ENCODE measurements at regions not wholly inside any gene's neighbourhood (a gene's known extent, or its start where the extent isn't known, plus 50 kb on each side); places are given as distances from the start of the nearest gene placed in this dataset.

DNA sequence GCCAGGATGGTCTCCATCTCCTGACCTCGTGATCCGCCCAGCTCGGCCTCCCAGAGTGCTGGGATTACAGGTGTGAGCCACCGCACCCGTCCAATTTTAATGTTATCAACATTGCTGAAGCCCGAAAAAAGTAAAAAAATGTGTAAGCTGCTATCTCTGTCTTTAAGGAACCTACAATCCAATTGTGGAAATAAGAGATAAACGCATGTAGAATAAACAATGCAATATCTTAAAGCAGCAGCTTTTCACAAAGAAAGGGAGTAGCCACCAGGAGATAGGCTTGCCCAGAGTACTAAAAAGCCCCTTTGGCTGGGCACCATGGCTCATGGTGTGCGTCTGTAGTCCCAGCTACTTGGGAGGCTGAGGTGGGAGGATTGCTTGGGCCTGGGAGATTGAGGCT, 282.9 kb upstream of the LYZL1 start:
- Histone ChIP-seq H3K4me1 (ENCODE audit: insufficient read depth, low read length, poor library complexity, severe bottlenecking) (no peaks in the 10 kb centered on the region), H3K27ac (ENCODE audit: low read depth, low read length, poor library complexity, severe bottlenecking) (no peak overlapping the region), H3K27me3 (replicated peaks; ENCODE audit: insufficient read depth, low read depth, low read length, poor library complexity) (no peaks in the 10 kb centered on the region), H3K9me3 (ENCODE audit: low read depth, low read length, poor library complexity, severe bottlenecking) (no peaks in the 10 kb centered on the region), H3K36me3 (ENCODE audit: insufficient read depth, low read length, poor library complexity, severe bottlenecking) (no peaks in the 10 kb centered on the region), H3K4me3 (ENCODE audit: low read depth, low read length, poor library complexity, severe bottlenecking) (no peak overlapping the region)
- intact Hi-C loops (cut with micrococcal nuclease; ENCODE audit: unreplicated experiment) = no loop called here
- ChIA-PET CTCF (no interaction called here), POLR2A (ENCODE audit: low non-redundant PET) (no interaction called here)
- TF ChIP-seq EZH2 (IDR thresholded peaks at IDR 0.05; ENCODE audit: borderline replicate concordance, low read depth, low read length, poor library complexity, severe bottlenecking) = no peak
- TF ChIP-seq, protein P1, sequence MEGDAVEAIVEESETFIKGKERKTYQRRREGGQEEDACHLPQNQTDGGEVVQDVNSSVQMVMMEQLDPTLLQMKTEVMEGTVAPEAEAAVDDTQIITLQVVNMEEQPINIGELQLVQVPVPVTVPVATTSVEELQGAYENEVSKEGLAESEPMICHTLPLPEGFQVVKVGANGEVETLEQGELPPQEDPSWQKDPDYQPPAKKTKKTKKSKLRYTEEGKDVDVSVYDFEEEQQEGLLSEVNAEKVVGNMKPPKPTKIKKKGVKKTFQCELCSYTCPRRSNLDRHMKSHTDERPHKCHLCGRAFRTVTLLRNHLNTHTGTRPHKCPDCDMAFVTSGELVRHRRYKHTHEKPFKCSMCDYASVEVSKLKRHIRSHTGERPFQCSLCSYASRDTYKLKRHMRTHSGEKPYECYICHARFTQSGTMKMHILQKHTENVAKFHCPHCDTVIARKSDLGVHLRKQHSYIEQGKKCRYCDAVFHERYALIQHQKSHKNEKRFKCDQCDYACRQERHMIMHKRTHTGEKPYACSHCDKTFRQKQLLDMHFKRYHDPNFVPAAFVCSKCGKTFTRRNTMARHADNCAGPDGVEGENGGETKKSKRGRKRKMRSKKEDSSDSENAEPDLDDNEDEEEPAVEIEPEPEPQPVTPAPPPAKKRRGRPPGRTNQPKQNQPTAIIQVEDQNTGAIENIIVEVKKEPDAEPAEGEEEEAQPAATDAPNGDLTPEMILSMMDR (conservative IDR thresholded peaks at IDR 0.05; ENCODE audit: low read depth, low read length) = no peak
- BruUV-seq (replicated peaks) = no TSS peak
- DNase-seq (ENCODE audit: low spot score) = no peak

DNA sequence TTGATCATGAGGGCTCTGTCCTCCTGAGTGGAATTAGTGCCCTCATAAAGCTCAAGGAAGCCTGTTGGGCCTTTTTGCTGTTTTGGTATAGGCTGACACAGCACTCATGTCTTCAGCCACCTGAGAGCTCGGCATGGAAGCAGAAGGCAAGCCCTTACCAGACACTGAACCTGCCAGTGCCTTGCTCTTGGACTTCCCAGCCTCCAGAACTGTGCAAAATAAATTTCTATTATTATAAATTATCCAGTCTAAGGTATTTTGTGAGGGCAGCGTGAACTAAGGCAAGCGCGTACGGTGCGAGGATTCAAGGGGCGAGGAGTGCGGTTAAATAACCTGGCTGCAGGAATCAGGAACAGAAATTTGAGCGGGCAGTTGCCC, 281.5 kb upstream of the LYZL1 start:
- TF ChIP-seq, protein P1 (conservative IDR thresholded peaks at IDR 0.05; ENCODE audit: low read depth, low read length) = no peak
- TF ChIP-seq EZH2 (IDR thresholded peaks at IDR 0.05; ENCODE audit: borderline replicate concordance, low read depth, low read length, poor library complexity, severe bottlenecking) = no peak
- Histone ChIP-seq H3K4me3 (ENCODE audit: low read depth, low read length, poor library complexity, severe bottlenecking) (no peak overlapping the region), H3K9me3 (ENCODE audit: low read depth, low read length, poor library complexity, severe bottlenecking) (no peaks in the 10 kb centered on the region), H3K27ac (ENCODE audit: low read depth, low read length, poor library complexity, severe bottlenecking) (no peak overlapping the region), H3K4me1 (ENCODE audit: insufficient read depth, low read length, poor library complexity, severe bottlenecking) (no peaks in the 10 kb centered on the region), H3K27me3 (replicated peaks; ENCODE audit: insufficient read depth, low read depth, low read length, poor library complexity) (no peaks in the 10 kb centered on the region), H3K36me3 (ENCODE audit: insufficient read depth, low read length, poor library complexity, severe bottlenecking) (no peaks in the 10 kb centered on the region)
- DNase-seq (ENCODE audit: low spot score) = no peak
- no TSS peak for BruUV-seq (replicated peaks)
- intact Hi-C loops (cut with micrococcal nuclease; ENCODE audit: unreplicated experiment) = no loop called here
- ChIA-PET CTCF (no interaction called here), POLR2A (ENCODE audit: low non-redundant PET) (no interaction called here)

DNA sequence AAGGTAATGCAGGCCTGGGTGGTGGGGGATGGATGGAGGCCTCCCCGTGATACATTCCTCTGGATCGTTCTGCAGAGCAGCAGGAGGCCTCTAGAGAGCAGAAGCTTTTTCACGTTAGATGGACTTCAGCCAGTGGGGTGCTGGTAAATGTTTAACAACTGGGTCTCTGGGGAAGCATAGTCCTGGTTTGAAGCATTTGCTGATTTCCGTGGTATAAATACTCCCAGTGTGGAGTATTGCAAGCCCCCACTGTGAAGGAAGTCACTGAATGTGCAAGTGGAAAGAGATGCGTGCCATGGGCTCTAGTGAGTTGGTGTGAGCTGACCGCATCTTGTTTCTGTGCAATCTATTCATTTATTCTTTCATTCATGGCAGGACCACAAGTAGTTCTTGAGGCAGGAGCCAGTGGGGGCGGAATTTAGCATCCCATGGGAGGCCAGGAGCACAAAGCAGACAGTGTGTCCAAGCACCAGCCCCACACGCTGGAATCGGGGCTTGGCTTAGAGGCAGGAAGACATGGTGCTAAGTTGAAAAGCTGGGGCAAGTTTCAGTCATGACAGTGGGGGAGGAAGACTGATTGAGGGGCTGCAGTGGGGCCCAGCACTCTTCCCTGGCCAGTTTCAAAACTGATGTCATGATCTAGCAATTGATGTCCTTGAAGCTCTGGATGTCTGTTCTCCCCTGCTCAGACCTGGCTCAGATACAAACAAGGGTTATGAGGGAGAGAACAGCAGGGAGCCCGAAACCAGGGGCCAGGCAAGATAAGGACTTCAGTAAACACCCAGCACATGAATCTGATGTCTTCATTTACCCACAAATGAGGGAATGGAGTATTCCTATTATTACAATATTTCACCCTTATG, 280.9 kb upstream of the LYZL1 start:
- Histone ChIP-seq H3K9me3 (ENCODE audit: low read depth, low read length, poor library complexity, severe bottlenecking) (no peaks in the 10 kb centered on the region), H3K27ac (ENCODE audit: low read depth, low read length, poor library complexity, severe bottlenecking) (no peak overlapping the region), H3K36me3 (ENCODE audit: insufficient read depth, low read length, poor library complexity, severe bottlenecking) (no peaks in the 10 kb centered on the region), H3K4me1 (ENCODE audit: insufficient read depth, low read length, poor library complexity, severe bottlenecking) (no peaks in the 10 kb centered on the region), H3K27me3 (replicated peaks; ENCODE audit: insufficient read depth, low read depth, low read length, poor library complexity) (no peaks in the 10 kb centered on the region), H3K4me3 (ENCODE audit: low read depth, low read length, poor library complexity, severe bottlenecking) (no peak overlapping the region)
- POLR2A ChIA-PET (ENCODE audit: low non-redundant PET) = no interaction called here
- DNase-seq (ENCODE audit: low spot score) = peak; percentile 74
- TF ChIP-seq EZH2 (IDR thresholded peaks at IDR 0.05; ENCODE audit: borderline replicate concordance, low read depth, low read length, poor library complexity, severe bottlenecking) = no peak
- TF ChIP-seq, protein P1 (conservative IDR thresholded peaks at IDR 0.05; ENCODE audit: low read depth, low read length) = no peak
- CTCF ChIA-PET = no interaction called here
- intact Hi-C loops (cut with micrococcal nuclease; ENCODE audit: unreplicated experiment) = no loop called here
- BruUV-seq (replicated peaks) = no TSS peak

Measured in A673 (cell line).